ENCODE measurements at regions not wholly inside any gene's neighbourhood (a gene's known extent, or its start where the extent isn't known, plus 50 kb on each side); places are given as distances from the start of the nearest gene placed in this dataset.

- no peak for TF ChIP-seq CTCF (IDR thresholded peaks at IDR 0.05; ENCODE audit: low read length)
- no peak for TF ChIP-seq EZH2 (optimal IDR thresholded peaks at IDR 0.05; ENCODE audit: low read depth, low read length)
- TF ChIP-seq EZH2phosphoT487 (IDR thresholded peaks at IDR 0.05; ENCODE audit: low read length), result no peak
- Histone ChIP-seq H3K9ac (ENCODE audit: low read length) (no peak overlapping the region), H3K9me3 (replicated peaks; ENCODE audit: insufficient read depth, low read length) (no peaks in the 10 kb centered on the region)
Observed at GRCh38 chrX:125762954-125763353, 403.1 kb downstream of the DCAF12L2 start.

DNA sequence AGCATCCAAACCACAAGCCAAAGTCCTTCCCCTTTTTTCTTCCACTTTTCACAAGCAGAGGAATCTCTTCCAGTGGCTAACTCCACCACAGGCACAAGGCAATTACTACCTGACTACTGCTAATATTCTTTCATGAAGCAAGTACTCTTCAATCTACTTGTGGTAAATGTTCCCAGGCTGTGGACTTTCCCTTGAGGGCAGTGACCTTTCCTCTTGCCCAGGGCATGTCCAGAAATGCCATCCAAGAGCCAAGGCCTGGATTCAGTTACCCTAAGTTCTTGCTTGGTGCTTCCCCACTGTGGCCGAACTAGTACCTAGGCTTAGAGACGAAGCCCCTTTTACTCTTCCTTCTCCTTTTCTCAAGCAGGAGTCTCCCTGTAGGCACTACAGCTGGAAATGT is 400.7 kb downstream of the DCAF12L2 start:
- Histone ChIP-seq H3K4me3 (ENCODE audit: low read length) (no peak overlapping the region), H3K9me3 (replicated peaks; ENCODE audit: insufficient read depth, low read length) (no peaks in the 10 kb centered on the region), H3K9me2 (replicated peaks; ENCODE audit: insufficient read depth, low read length) (no peaks in the 10 kb centered on the region), H3K4me1 (ENCODE audit: low read length) (no peaks in the 10 kb centered on the region), H3K9ac (ENCODE audit: low read length) (no peak overlapping the region), H3F3A (ENCODE audit: insufficient read depth, low read length) (no peaks in the 10 kb centered on the region), H3K79me2 (ENCODE audit: low read length) (no peaks in the 10 kb centered on the region), H2AFZ (ENCODE audit: low read length) (no peak overlapping the region), H4K20me1 (ENCODE audit: insufficient read depth, low read length) (no peaks in the 10 kb centered on the region), H3K36me3 (replicated peaks; ENCODE audit: insufficient read depth, low read length) (no peaks in the 10 kb centered on the region), H3K4me2 (ENCODE audit: low read depth, low read length) (no peak overlapping the region), H3K27ac (ENCODE audit: low read length) (no peak overlapping the region), H3K27me3 (replicated peaks; ENCODE audit: insufficient read depth, low read length) (no peaks in the 10 kb centered on the region)
- DNase-seq, result no peak
- TF ChIP-seq EZH2 (optimal IDR thresholded peaks at IDR 0.05; ENCODE audit: low read depth, low read length) (no peak), CTCF (IDR thresholded peaks at IDR 0.05; ENCODE audit: low read length) (no peak), EZH2phosphoT487 (IDR thresholded peaks at IDR 0.05; ENCODE audit: low read length) (no peak)

More at GRCh38 chrX:125762954-125763353, 403.1 kb downstream of the DCAF12L2 start:
- Histone ChIP-seq H3K79me2 (ENCODE audit: low read length) (no peaks in the 10 kb centered on the region), H3K9me2 (replicated peaks; ENCODE audit: insufficient read depth, low read length) (no peaks in the 10 kb centered on the region), H3K27ac (ENCODE audit: low read length) (no peak overlapping the region), H4K20me1 (ENCODE audit: insufficient read depth, low read length) (no peaks in the 10 kb centered on the region), H3K4me2 (ENCODE audit: low read depth, low read length) (no peak overlapping the region), H3K27me3 (replicated peaks; ENCODE audit: insufficient read depth, low read length) (no peaks in the 10 kb centered on the region), H2AFZ (ENCODE audit: low read length) (no peak overlapping the region), H3K4me1 (ENCODE audit: low read length) (no peaks in the 10 kb centered on the region), H3K36me3 (replicated peaks; ENCODE audit: insufficient read depth, low read length) (no peaks in the 10 kb centered on the region), H3F3A (ENCODE audit: insufficient read depth, low read length) (no peaks in the 10 kb centered on the region), H3K4me3 (ENCODE audit: low read length) (no peak overlapping the region)
- DNase-seq, result no peak

DNA sequence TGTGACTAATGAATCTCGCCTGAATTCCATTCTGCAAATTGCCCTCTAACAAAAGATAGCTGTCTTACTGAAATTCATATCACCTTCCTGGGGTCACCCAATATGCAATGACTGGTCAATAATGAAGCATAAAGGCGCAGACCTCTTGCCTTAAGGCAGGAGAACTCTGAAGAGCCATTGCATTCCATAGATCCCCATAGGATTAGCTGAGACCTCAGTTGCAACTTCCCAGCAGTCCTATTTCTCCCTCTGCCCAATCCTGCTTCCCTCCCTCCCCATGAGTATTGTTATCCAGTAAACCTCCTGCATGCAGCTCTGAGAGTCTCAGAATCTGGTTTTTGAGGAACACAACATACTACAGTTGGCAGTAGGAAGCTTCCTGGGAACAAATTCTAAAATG is 396.5 kb downstream of the DCAF12L2 start:
- Histone ChIP-seq H3K79me2 (ENCODE audit: low read length) (no peaks in the 10 kb centered on the region), H2AFZ (ENCODE audit: low read length) (no peak overlapping the region), H4K20me1 (ENCODE audit: insufficient read depth, low read length) (no peaks in the 10 kb centered on the region), H3K27ac (ENCODE audit: low read length) (no peak overlapping the region), H3K9me2 (replicated peaks; ENCODE audit: insufficient read depth, low read length) (no peaks in the 10 kb centered on the region), H3K9ac (ENCODE audit: low read length) (no peak overlapping the region), H3K27me3 (replicated peaks; ENCODE audit: insufficient read depth, low read length) (no peaks in the 10 kb centered on the region), H3K4me3 (ENCODE audit: low read length) (no peak overlapping the region), H3F3A (ENCODE audit: insufficient read depth, low read length) (no peaks in the 10 kb centered on the region), H3K36me3 (replicated peaks; ENCODE audit: insufficient read depth, low read length) (no peaks in the 10 kb centered on the region), H3K4me2 (ENCODE audit: low read depth, low read length) (no peak overlapping the region), H3K4me1 (ENCODE audit: low read length) (no peaks in the 10 kb centered on the region), H3K9me3 (replicated peaks; ENCODE audit: insufficient read depth, low read length) (no peaks in the 10 kb centered on the region)
- no peak for DNase-seq
- TF ChIP-seq EZH2 (optimal IDR thresholded peaks at IDR 0.05; ENCODE audit: low read depth, low read length), result no peak

DNA sequence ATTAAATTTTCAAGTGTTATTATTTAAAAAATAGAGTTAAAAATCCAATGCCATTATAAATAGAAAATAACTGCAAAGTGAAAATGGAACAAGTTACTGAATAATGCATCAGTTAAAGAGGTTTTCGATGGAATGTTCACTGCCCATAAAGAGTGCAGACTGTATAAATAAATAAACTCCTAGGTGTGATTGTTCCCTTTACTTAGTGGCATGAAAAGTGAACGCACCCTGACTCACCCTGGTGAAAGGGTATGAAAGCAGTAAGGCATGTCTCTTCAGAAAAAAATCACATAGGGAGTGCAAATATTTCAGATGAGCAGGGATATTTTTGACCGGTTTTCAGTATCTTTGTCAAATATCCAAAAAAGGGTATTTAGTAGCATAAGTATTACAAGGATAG is 387.8 kb downstream of the DCAF12L2 start:
- Histone ChIP-seq H3K27ac (ENCODE audit: low read length) (no peak overlapping the region), H3K36me3 (replicated peaks; ENCODE audit: insufficient read depth, low read length) (no peaks in the 10 kb centered on the region), H3F3A (ENCODE audit: insufficient read depth, low read length) (no peaks in the 10 kb centered on the region), H3K9me2 (replicated peaks; ENCODE audit: insufficient read depth, low read length) (no peaks in the 10 kb centered on the region), H3K79me2 (ENCODE audit: low read length) (no peaks in the 10 kb centered on the region), H3K9ac (ENCODE audit: low read length) (no peak overlapping the region), H2AFZ (ENCODE audit: low read length) (no peak overlapping the region), H3K9me3 (replicated peaks; ENCODE audit: insufficient read depth, low read length) (no peaks in the 10 kb centered on the region), H3K4me2 (ENCODE audit: low read depth, low read length) (no peak overlapping the region), H3K27me3 (replicated peaks; ENCODE audit: insufficient read depth, low read length) (no peaks in the 10 kb centered on the region), H3K4me3 (ENCODE audit: low read length) (no peak overlapping the region), H4K20me1 (ENCODE audit: insufficient read depth, low read length) (no peaks in the 10 kb centered on the region), H3K4me1 (ENCODE audit: low read length) (no peaks in the 10 kb centered on the region)
- DNase-seq, result no peak
- TF ChIP-seq CTCF (IDR thresholded peaks at IDR 0.05; ENCODE audit: low read length) (no peak), EZH2 (optimal IDR thresholded peaks at IDR 0.05; ENCODE audit: low read depth, low read length) (no peak), EZH2phosphoT487 (IDR thresholded peaks at IDR 0.05; ENCODE audit: low read length) (no peak)

All from MM.1S (cell line).